OCI-LY7 (cell line): ENCODE measurements at regions not wholly inside any gene's neighbourhood (a gene's known extent, or its start where the extent isn't known, plus 50 kb on each side); places are given as distances from the start of the nearest gene placed in this dataset.

ENCODE experiments used
- BruUV-seq: library from RNA; stranded (reverse); fragments of 400-500 nt; replicated peaks from 2 replicates; lab custom pipeline; 2021; lab: Mats Ljungman, UMichigan
- CTCF ChIA-PET: fragments of 300-600 bp; sonication (Branson Sonifier 250); formaldehyde crosslinking; loops from one replicate; lab custom pipeline; 2022; ENCODE audit warnings: antibody characterized with exemption; ENCODE audit not compliant: unreplicated experiment; lab: Charles Lee
- POLR2A ChIA-PET: fragments of 300-600 bp; sonication (Branson Sonifier 250); formaldehyde crosslinking; loops from one replicate; lab custom pipeline; 2022; ENCODE audit warnings: antibody characterized with exemption; lab: Charles Lee
- DNase-seq: peaks from one replicate; pipeline ENCODE4 v3.0.0-alpha.2; 2015; ENCODE audit warnings: low spot score
- H2AFZ ChIP-seq: fragments of 200-600 bp; sonication (generic), shearing (Covaris generic); 2 replicates; pipeline ENCODE4 v1.6.1; 2014; ENCODE audit warnings: mild to moderate bottlenecking, antibody characterized with exemption, low read length, moderate library complexity
- H3K27ac ChIP-seq: fragments of 200-600 bp; sonication (generic); 2 replicates; pipeline ENCODE4 v1.5.1; 2014; ENCODE audit warnings: mixed run types, low read depth, mild to moderate bottlenecking, moderate library complexity, low read length, inconsistent platforms; ENCODE audit not compliant: poor library complexity, severe bottlenecking
- H3K36me3 ChIP-seq: fragments of 200-600 bp; sonication (generic); 2 replicates; pipeline ENCODE4 v1.6.1; 2014; ENCODE audit warnings: mild to moderate bottlenecking, antibody characterized with exemption, low read length, moderate library complexity, mixed read lengths; ENCODE audit not compliant: insufficient read depth
- H3K4me1 ChIP-seq: fragments of 200-600 bp; sonication (generic); 2 replicates; pipeline ENCODE4 v1.5.1; 2014; ENCODE audit warnings: mild to moderate bottlenecking, low read length; ENCODE audit not compliant: insufficient read depth, poor library complexity, severe bottlenecking
- H3K4me2 ChIP-seq: fragments of 200-600 bp; sonication (generic); 2 replicates; pipeline ENCODE4 v1.6.1; 2014; ENCODE audit warnings: mild to moderate bottlenecking, low read length
- H3K4me3 ChIP-seq: fragments of 200-600 bp; sonication (generic); 2 replicates; pipeline ENCODE4 v1.5.1; 2014; ENCODE audit warnings: mild to moderate bottlenecking, low read depth, low read length; ENCODE audit not compliant: poor library complexity, severe bottlenecking
- H3K79me2 ChIP-seq: fragments of 200-600 bp; sonication (generic); 2 replicates; pipeline ENCODE4 v1.6.1; 2016; ENCODE audit warnings: low read depth, mild to moderate bottlenecking, low read length, moderate library complexity, mixed read lengths; ENCODE audit not compliant: insufficient read depth
- H3K9me2 ChIP-seq: fragments of 200-600 bp; sonication (generic); 2 replicates; pipeline ENCODE4 v1.6.1; 2016; ENCODE audit warnings: mild to moderate bottlenecking, low read length, mixed read lengths; ENCODE audit not compliant: insufficient read depth
- H3K9me3 ChIP-seq: fragments of 200-600 bp; sonication (generic); 2 replicates; pipeline ENCODE4 v1.6.1; 2014; ENCODE audit warnings: mild to moderate bottlenecking, mixed run types, low read length, mixed read lengths
- H4K20me1 ChIP-seq: fragments of 200-600 bp; sonication (generic); 2 replicates; pipeline ENCODE4 v1.6.1; 2014; ENCODE audit warnings: mild to moderate bottlenecking, antibody characterized with exemption, low read length, moderate library complexity, mixed read lengths; ENCODE audit not compliant: insufficient read depth
- CTCF ChIP-seq: fragments of 200-600 bp; sonication (generic); conservative IDR thresholded peaks from 2 replicates; pipeline ENCODE4 v1.5.1; 2014; ENCODE audit warnings: mild to moderate bottlenecking, antibody characterized with exemption, low read length, moderate library complexity, mixed read lengths
- EZH2phosphoT487 ChIP-seq: fragments of 200-600 bp; sonication (generic); IDR thresholded peaks from 2 replicates; pipeline ENCODE4 v1.6.1; 2018; ENCODE audit warnings: low read depth, borderline replicate concordance, mild to moderate bottlenecking, mixed run types, antibody characterized with exemption, low read length, moderate library complexity, mixed read lengths
- intact Hi-C: fragments of 100-400 bp; cut with micrococcal nuclease; formaldehyde crosslinking; loops from one replicate; pipeline ENCODE4 v1.10.0; 2022; ENCODE audit not compliant: unreplicated experiment

- POLR2A ChIA-PET = no interaction called here
- H3K4me2 ChIP-seq = no peak overlapping the region
- H3K79me2 ChIP-seq = no peaks in the 10 kb centered on the region
- H3K36me3 ChIP-seq = no peaks in the 10 kb centered on the region
- no peaks in the 10 kb centered on the region for H3K4me1 ChIP-seq
- no peak overlapping the region for H3K4me3 ChIP-seq
- TF ChIP-seq CTCF = no peak
- no peak for TF ChIP-seq EZH2phosphoT487
- no peaks in the 10 kb centered on the region for H3K9me3 ChIP-seq
- H2AFZ ChIP-seq = no peak overlapping the region
- H3K27ac ChIP-seq = no peak overlapping the region
- no peak for DNase-seq
- intact Hi-C loops = no loop called here
- no peaks in the 10 kb centered on the region for H4K20me1 ChIP-seq
- CTCF ChIA-PET = no interaction called here
- no peaks in the 10 kb centered on the region for H3K9me2 ChIP-seq
- BruUV-seq = no TSS peak
Measured at GRCh38 chr10:42491801-42492200, 146.6 kb downstream of the ZNF33B start.

GRCh38 chr10:42491001-42491592, 147.3 kb downstream of the ZNF33B start:
- POLR2A ChIA-PET = no interaction called here
- Histone ChIP-seq H3K36me3 (no peaks in the 10 kb centered on the region), H3K9me3 (no peaks in the 10 kb centered on the region), H4K20me1 (no peaks in the 10 kb centered on the region), H3K79me2 (no peaks in the 10 kb centered on the region), H3K27ac (no peak overlapping the region), H3K4me2 (no peak overlapping the region), H3K4me1 (no peaks in the 10 kb centered on the region), H3K9me2 (no peaks in the 10 kb centered on the region), H3K4me3 (no peak overlapping the region), H2AFZ (no peak overlapping the region)
- no peak for TF ChIP-seq EZH2phosphoT487
- no peak for TF ChIP-seq CTCF
- CTCF ChIA-PET = no interaction called here
- intact Hi-C loops = no loop called here
- no TSS peak for BruUV-seq
- no peak for DNase-seq

- POLR2A ChIA-PET = no interaction called here
- BruUV-seq = no TSS peak
- H4K20me1 ChIP-seq = no peaks in the 10 kb centered on the region
- no peak overlapping the region for H3K27ac ChIP-seq
- H3K79me2 ChIP-seq = no peaks in the 10 kb centered on the region
- H3K4me1 ChIP-seq = no peaks in the 10 kb centered on the region
- no peaks in the 10 kb centered on the region for H3K9me3 ChIP-seq
- intact Hi-C loops = no loop called here
- no peak overlapping the region for H2AFZ ChIP-seq
- DNase-seq = no peak
- H3K4me3 ChIP-seq = no peak overlapping the region
- H3K36me3 ChIP-seq = no peaks in the 10 kb centered on the region
- H3K9me2 ChIP-seq = no peaks in the 10 kb centered on the region
- no peak overlapping the region for H3K4me2 ChIP-seq
- CTCF ChIA-PET = no interaction called here
- TF ChIP-seq EZH2phosphoT487 (no peak), CTCF (no peak)
Measured at GRCh38 chr10:42490368-42490767, 148.0 kb downstream of the ZNF33B start.
